NCI-H1105 treated with DMSO at 0.1 percent for 48 hours (cell line): ENCODE measurements at regions not wholly inside any gene's neighbourhood (a gene's known extent, or its start where the extent isn't known, plus 50 kb on each side); places are given as distances from the start of the nearest gene placed in this dataset.

Source experiments
- DNase-seq: peaks from one replicate; lab custom pipeline; 2025; lab: John Stamatoyannopoulos, UW

GRCh38 chr6:14968056-14968637, 277.7 kb upstream of the JARID2 start:
- DNase-seq, result peak; percentile 12

- no peak for DNase-seq
These were observed 276.7 kb upstream of the JARID2 start for GRCh38 chr6:14969126-14969525.

DNA sequence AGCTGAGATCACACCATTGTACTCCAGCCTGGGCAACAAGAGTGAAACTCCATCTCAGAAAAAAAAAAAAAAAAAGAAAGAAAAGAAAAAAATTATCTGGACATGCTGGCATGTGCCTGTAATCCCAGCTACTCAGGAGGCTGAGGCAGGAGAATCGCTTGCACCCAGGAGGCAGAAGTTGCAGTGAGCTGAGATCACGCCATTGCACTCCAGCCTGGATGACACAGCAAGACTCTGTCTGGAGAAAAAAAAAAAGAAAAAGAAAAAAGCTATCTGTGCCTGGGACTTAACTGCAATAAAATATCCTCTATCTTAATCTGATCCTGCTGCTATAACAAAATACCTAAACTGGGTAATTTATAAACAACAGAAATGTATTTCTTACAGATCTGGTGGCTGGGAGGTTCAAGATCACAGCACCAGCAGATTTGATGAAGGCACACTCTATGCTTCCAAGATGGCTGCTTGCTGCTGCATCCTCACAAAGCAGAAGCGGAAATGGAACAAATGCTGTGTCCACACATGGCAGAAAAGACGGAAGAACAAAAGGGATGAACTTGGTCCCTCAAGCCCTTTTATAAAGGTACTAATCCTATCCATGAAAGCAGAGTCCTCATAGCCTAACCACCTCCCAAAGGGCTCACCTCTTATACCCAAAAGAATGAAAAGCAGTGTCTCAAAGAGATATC, 273.3 kb upstream of the JARID2 start:
- no peak for DNase-seq

DNA sequence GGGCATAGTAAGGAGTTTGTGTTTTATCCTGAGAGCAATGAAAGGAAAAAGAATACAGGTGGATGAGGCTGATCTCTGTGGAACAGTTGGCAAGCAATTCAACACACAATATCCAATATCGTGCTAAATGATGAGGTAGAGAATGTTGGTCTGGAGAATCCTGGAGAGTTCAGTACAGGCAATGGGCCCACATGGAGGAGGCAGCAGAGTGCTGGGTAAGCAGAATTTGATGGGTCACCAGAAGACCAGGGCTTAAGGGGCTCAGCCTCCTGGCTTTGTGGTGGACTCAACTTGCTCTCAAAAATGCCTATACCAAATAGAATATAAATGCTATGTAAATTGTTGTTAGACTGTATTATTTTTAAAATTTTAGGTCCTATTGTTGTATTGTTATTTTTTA, 271.5 kb upstream of the JARID2 start:
- no peak for DNase-seq

DNA sequence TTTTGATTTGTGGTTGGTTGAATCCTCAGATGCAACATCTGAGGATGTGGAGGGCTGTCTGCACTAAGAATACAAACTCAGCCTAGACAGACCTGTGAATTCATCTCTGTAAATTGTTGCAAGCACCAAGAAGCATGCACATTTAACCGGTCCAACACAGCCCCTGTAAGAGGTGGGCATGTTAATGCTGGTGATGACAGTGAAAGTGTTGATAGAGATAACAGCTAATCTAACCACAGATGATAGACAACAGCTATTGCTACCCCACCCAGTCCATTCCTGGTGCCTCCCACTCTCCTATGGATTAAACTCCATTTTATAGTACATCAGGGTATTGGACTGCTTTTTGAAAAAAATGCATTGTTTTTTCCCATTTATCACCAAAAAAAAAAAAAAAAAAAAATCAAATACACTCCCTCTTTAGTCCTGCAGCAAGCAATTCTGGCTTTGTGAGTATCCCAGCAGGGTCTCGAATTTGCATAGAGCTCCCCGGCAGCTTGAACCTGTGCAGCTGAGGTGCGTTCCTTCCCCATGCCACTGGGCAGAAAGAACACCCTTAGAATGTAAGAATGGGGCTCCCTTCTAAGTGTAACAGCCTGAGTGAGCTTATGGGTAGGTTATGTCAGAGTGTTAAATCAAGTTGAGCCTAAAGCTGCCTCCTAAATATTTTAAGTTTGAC, 270.9 kb upstream of the JARID2 start:
- no peak for DNase-seq

DNA sequence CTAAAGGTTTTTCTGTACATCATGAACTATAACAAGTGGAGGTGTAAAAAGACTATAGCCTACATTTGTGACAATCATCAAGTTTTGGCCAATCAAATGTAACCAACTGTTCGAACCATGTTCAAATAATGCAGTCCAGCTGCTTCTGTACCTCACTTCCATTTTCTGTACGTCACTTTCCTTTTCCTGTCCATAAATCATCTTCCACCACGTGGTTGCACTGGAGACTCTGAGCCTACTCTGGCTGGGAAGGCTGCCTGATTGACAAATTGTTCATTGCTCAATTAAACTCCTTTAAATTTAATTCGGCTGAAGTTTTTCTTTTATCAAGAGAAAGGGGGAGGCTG, 270.4 kb upstream of the JARID2 start:
- no peak for DNase-seq

DNA sequence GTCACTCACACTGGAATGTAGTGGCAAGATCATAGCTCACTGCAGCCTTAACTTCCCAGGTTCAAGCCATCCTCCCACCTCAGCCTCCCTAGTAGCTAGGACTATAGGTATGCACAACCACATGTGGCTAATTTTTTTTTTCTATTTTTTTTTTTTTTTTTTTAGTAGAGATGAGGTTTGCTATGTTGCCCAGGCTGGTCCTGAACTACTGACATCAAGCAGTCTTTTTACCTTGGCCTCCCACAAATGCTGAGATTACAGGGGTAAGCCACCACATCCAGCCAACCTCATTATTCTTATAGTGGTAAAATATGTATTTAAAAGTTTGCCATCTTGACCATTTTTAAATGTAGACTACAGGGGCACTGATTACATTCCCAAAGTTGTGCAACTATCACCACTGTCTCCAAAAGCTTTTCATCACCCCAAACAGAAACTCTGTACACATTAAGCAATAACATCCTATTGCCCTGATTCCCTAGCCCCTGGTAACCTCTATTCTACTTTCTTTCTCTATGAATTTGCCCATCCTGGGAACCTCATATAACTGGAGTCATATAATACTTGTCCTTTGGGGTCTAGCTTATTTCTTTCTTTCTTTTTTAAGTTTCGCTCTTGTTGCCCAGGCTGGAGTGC, 268.0 kb upstream of the JARID2 start:
- DNase-seq, result no peak

GRCh38 chr6:14981960-14982359, 263.9 kb upstream of the JARID2 start:
- no peak for DNase-seq

GRCh38 chr6:14983599-14984518, 262.0 kb upstream of the JARID2 start:
- DNase-seq, result no peak

GRCh38 chr6:14984519-14984853, 261.4 kb upstream of the JARID2 start:
- no peak for DNase-seq

DNA sequence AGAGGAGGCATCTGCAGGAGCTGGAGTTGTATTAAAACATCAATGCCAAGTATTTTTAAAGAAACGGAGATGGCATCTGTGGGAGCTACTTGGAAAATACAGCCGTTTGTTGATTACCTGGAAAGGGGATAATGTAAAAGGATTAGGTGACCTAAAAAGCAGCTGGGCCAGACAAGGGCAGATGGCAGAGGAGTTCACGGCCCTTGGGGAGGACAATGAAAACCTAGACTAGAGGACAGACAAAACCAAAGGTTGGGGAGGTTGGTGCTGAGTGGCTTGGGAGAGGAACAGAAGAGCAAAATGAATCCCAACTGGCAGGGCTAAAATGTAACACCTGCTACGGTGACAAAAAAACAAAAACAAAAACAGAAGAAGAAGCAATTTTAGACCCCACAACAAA, 260.5 kb upstream of the JARID2 start:
- DNase-seq, result no peak

GRCh38 chr6:14986370-14986769, 259.5 kb upstream of the JARID2 start:
- DNase-seq, result no peak

GRCh38 chr6:14987490-14987889, 258.4 kb upstream of the JARID2 start:
- no peak for DNase-seq

GRCh38 chr6:14992382-14992781, 253.5 kb upstream of the JARID2 start:
- no peak for DNase-seq

DNA sequence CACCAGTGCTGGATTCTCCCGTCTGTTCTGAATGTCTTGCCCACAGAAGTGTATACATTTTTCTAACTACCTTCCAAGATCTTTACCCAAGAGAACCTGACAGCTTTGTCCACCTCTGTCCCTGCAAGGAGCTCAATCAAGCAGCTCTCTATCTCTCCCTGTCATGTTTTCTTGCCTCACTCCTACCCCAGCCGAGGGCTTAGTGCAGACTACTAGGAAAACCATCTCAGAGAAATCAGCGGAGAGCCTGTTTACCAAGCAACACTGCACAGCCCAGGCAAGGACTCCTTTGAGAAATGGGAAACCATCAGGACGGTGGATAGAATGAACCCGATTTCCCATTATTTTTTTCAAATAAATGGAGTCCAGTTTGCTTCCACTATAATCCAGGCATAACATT, 250.7 kb upstream of the JARID2 start:
- no peak for DNase-seq

- no peak for DNase-seq
These were observed 249.8 kb upstream of the JARID2 start for GRCh38 chr6:14995966-14996602.

DNA sequence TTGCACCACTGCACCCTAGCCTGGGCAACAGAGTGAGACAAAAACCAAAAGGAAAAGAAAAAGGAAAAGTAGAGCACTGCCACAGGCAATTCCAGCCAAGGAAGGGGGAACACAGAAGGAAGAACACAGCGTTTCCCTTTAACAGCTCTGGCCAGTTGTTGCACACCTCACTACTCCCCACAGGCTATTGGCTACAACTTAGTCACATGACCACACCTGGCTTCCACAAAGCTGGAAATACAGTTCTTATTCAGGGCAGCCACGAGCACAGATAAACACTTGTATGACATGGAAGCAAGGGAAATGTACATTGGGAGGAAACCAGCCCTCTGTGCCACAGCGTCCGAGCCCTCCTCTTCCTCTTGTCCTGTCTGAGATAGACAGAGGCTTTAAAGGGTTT, 249.0 kb upstream of the JARID2 start:
- no peak for DNase-seq

GRCh38 chr6:14997507-14997906, 248.4 kb upstream of the JARID2 start:
- no peak for DNase-seq

DNA sequence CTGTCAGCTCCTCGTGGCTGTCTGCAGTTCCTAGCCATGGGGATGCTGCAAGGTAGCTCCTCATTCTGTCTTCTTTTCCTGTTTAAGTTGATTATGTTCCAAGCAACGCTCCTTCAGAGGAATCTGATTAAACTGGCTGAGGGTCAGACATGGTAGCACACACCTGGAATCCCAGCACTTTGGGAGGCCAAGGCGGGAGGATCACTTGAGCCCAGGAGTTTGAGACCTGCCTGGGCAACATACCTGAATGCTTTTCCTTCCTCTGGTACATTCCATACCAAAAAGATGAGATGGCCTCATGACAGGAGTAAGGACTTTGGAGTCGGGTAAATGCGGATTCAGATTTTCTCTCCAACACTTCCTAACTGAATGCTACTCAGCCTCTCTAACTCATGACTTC, 246.8 kb upstream of the JARID2 start:
- DNase-seq, result no peak

GRCh38 chr6:15001326-15001910, 244.5 kb upstream of the JARID2 start:
- DNase-seq, result no peak

DNA sequence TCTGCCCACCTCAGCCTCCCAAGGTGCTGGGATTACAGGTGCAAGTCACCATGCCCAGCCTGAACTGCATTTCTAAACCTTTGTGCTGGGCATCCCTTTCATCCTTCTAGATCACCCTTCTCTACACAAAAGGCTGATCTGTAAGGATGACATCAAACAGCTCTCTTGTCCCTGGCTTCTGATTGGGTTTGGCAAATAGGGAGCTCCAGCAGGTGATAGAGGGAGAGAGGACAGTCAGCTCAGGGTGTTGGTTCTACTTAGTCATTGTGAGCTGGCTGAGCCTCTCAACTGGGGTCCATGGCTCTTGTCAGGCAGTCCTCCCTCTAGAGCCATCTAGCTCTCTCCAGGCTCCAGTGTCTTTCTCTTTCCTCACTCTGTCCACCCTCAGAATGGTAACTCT, 237.6 kb upstream of the JARID2 start:
- no peak for DNase-seq
